HG03064 (cell line): ENCODE measurements at regions not wholly inside any gene's neighbourhood (a gene's known extent, or its start where the extent isn't known, plus 50 kb on each side); places are given as distances from the start of the nearest gene placed in this dataset.
A peak's percentile ranks its signal among the peaks of the same experiment; 100 is the strongest.
"Not testable (repeated sequence)": the region's sequence is repeated elsewhere in the genome, so short reads cannot be mapped to it uniquely, and the experiment has no call there.

Experiments
- ATAC-seq: cut with Tn5 transposase; IDR thresholded peaks from one replicate; pipeline ENCODE4 v1.9.1; 2021; ENCODE audit warnings: low read depth; ENCODE audit not compliant: unreplicated experiment

DNA sequence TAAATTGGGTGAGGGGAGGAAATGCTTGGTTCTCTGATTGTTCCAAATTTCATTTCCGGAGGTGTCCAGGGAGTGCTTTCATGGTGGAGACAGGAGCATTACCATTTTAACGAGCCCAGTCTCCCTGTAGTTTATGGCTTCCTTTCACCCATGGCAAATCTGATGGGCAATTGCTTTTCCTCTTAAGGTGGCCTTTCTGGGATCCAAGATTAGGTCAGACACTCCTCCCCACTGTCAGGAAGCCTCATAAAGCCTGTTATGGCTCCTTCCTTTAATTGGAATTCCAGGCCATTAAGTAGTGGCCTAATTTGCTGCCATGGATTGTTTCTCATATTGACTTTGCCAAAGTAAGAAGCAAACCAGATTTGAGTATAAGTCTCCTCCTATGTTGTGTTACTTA is 157.8 kb downstream of the PDCD6IP start:
- no peak for ATAC-seq

DNA sequence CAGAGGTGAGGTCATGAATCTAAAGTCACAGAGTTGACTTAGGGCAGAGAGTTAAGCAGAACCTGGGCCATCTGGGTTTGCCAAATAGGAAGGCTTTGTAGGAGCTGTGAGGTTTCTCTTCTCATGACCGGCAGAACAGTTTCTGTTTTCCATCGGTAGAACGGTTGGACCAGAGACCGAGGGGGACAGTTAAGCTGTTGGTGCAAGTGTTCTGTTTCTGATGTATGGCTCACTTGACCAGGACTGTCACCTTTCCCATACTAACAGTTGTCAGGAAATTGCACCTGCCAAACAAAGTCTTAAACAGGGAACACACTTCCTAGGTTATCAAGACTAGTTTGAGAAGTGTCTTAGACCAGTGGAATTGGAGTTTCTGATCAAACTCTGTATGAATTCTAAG is 158.3 kb downstream of the PDCD6IP start:
- no peak for ATAC-seq

DNA sequence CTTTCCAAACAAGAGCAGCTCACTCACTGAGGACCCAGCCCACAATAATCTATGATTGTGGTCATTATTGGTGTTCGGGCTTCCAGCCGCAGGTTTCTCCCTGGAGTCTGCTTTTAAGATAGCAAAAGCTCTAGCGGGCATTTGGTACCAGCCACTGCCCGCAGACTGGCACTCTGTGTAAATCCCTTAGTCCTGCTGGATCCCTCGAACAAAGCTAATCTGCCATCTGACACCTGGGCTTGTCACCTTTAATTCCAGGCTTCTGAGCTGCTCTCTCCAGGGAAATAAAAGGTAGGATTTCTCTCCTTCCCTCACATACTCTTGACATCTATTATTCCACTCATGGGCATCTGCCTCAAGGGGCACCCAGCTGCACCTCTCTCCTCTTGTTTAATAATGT is 158.7 kb downstream of the PDCD6IP start:
- no peak for ATAC-seq

DNA sequence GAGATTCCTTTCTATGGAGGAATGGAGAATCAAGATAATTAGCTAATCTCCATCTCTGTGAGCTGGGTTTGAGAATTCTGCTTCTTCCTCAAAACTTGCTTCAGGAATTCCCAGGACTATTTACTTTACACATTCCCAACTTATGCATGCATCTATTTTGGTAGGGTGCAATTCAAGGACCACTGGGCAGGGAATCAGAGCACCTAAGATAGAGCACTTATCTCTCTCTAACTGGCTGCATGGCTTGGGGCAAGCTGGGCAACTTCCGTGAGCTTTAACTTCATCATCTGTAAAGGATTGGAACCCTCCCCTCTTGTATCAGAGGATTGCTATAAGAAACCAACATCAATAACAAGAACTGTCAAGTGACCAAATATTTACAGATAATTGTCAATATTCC is 160.2 kb downstream of the PDCD6IP start:
- no peak for ATAC-seq

DNA sequence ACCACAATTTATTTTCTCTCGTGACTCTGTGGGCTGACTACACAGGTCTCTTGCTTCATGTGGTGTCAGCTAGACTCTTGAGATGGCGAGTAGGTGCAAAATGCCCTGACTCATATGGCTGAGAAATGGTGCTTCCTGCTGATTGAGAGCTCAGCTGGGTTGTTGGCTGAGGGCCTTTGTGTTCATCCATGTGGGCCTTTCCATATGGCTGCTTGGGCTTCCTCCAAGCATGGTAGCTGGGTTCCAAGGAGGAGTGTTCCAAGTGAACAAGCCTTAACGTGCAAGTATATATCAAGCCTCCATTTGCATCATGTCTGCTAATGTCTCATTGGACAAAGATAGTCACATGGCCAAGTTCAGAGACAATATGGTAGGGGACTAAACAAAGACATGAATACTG is 164.0 kb downstream of the PDCD6IP start:
- ATAC-seq: no peak

DNA sequence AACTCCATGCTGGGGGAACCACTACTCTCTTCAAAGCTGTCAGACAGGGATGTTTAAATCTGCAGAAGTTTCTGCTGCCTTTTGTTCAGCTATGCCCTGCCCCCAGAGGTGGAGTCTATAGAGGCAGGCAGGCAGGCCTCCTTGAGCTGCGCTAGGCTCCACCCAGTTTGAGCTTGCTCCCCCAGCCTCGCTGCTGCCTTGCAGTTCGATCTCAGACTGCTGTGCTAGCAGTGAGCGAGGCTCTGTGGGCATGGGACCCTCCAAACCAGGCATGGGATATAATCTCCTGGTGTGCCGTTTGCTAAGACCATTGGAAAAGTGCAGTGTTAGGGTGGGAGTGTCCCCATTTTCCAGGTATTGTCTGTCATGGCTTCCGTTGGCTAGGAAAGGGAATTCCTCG is 171.8 kb downstream of the PDCD6IP start:
- ATAC-seq: not testable (repeated sequence)

DNA sequence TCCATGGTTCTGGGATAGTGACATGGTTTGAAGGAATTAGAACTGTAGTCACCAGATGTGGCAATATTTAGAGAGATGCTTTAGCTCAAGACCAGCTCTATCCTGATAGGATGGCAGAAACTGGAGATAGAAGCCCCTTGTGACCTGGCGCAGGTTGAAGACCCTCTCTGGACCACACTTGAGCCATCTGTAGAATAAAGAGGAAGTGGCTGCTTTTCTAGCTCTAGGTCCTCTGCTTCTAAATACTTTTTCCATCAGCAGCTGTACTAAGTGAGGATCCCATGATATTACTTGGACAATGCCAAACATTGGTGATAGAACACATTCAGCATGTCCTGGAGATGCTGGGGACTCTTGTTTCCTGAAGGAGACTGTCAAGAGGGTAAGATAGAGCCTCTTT is 172.6 kb downstream of the PDCD6IP start:
- no peak for ATAC-seq

DNA sequence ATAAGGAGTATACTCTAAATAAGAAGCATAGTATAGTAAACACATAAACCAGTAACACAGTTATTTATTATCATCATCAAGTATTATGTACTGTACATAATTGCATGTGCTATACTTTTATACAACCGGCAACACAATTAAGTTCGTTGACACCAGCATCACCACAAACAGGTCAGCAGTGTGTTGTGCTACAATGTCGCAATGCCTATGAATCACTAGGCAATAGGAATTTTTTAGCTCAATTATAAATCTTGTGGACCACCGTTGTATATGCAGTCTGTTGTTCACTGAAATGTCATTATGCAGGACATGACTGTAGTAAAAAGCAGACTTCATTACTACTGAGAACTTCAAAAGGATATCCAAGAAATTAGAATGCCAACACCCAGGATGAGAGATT is 177.0 kb downstream of the PDCD6IP start:
- ATAC-seq: no peak

DNA sequence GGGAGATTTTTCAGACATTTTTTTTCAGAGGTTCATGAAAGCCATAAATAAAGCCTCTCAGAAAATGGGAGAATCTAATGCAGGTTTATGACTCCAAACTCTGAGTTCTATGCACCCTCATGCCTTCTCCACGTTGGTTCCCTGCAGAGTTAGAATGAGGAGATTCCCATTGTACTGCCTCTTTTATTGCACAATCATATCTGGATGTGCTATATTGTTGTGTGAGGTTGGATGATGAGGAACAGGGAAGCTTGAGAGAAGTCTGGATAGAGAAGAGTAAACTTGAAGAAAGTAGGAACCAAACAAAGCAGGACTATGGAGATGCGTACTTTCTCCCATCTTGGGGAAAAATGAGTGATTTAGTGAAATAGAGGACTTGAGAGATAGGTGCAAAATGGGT is 178.8 kb downstream of the PDCD6IP start:
- ATAC-seq: no peak

DNA sequence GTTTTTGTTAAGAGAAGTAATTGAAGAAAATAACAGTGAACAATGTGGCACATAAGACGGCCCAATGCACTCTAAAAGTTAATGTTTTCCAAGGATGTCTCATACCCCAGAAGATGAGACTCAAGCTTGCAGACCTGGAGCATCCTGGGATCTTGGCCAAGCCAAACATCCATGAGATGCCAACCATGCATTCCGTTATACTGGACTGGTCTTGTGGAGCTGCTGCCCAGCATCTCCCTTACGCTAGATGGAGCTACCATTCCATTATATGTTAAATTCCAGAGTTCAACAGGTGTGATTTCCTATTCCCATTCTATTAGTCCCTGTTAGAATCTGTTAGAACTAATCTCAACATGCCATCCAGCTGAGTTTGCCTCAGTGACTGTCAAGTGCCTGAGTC is 181.8 kb downstream of the PDCD6IP start:
- ATAC-seq: no peak

DNA sequence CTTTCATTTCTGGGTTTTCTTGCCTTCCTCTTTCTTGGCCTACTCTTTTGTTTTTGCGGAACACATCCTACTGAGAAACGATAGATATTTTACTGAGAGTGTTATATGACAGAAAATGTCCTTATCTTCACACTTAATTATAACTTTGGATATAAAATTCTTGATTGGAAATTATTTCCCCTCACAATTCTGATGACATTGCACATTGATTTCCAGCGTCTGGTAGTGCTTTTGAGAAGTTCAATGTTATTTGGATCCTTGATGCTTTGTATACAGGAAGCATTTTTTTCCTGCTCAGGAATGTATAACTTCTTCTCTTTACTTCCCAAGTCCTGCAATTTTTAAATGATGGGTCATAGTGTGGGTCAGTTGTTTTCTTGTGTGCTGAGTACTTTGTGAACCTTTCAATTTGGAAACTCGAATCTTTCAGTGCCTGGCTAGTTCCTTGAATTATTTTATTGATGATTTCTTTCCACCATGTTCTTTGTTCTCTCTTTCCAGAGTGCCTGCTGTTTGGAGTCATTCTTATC is 183.9 kb downstream of the PDCD6IP start:
- ATAC-seq: no peak

DNA sequence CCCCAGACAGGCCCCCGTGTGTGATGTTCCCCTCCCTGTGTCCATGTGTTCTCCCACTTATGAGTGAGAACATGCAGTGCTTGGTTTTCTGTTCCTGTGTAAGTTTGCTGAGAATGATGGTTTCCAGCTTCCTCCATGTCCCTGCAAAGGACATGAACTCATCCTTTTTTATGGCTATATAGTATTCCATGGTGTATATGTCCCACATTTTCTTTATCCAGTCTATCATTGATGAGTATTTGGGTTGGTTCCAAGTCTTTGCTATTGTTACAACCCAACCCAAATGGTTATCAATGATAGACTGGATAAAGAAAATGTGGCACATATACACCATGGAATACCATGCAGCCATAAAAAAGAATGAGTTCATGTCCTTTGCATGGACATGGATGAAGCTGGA is 184.5 kb downstream of the PDCD6IP start:
- not testable (repeated sequence) for ATAC-seq

DNA sequence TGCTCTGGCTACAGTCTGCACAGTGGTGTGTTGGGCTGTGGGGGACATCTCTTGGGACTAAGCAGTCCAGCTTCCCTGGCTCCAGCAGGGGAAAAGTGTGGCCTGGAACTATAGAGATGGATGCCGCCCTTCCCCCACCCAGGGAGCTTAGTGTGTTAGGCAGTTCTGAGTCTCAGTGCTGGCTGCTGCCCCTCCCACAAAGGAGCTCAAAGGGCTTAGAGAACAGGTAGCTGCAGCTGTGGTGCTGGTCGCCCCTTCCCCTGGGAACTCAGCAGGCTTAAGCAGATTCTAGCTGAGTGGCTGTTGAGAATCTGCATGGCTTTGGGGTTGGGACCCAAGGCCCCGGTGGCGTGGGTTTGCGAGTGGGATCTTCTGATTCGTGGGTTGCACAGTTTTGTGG is 190.8 kb downstream of the PDCD6IP start:
- ATAC-seq: no peak

DNA sequence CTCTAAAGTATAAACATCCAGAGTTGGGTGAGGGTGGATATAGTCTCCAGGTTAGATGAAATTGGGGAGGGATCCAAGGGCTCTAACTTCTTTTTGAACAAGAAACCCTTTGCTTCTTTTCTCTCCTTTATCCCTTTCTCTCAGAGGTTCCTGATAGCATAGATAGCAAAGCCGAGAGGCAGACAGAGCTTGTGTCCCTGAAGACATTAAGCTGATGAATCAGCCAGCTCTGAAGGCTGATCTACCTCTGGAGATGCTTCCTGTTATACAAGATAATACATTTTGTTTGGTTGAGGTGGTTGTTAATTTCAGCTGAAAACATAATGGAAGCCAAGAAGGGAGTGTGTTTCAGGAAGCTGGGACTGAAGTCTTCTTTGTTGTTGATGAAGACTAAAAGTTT is 193.2 kb downstream of the PDCD6IP start:
- ATAC-seq: no peak

DNA sequence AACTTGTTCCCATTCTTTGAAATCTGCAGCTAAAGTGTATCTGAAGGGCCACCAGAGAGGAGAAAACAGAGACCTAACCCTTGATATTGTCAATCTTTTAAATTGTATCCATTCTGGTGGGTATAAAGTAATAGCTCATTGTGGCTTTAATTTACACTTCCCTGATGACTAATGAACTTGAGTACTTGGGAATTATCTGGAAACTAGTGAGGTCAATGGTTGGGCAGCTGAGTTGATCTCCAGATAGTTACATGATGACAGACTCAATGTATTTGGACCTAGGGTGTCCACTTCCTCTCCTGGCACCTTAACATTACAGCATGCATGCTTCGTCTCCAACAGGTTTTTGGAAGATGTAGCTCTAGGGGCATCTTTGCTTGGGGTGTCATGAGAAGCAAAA is 195.2 kb downstream of the PDCD6IP start:
- ATAC-seq: no peak

DNA sequence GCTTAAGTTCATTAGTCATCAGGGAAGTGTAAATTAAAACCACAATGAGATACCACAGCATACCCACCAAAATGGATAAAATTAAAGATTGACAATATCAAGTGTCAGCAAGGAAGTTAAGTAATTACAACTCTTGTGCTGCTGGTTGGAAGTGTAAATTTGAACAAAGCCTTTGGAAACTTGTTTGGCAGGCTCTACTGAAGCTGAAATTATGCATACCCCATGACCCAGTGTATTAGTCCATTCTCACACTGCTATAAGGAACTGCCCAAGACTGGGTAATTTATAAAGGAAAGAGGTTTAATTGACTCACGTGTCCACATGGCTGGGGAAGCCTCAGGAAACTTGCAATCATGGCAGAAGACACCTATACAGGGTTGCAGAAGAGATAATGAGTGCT is 196.1 kb downstream of the PDCD6IP start:
- no peak for ATAC-seq

DNA sequence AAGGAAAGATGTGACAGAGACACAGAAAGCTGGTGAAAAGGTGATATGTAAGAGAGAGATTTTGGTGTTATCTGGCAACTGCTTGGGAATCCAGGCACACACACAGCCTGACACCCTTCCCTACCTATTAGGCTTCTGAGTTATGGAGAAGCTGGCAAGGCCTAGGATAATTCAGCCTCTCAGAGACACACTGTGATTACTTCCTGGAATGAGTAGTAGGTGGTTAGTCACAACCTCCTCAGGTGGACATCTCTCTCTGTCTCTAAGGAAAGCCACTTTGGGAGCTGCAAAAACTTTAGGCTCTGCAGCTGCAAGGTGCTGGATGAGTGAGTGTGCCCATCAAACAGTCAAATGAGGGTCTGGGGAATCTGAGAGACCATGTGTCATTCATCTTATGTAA is 201.9 kb downstream of the PDCD6IP start:
- ATAC-seq: no peak

DNA sequence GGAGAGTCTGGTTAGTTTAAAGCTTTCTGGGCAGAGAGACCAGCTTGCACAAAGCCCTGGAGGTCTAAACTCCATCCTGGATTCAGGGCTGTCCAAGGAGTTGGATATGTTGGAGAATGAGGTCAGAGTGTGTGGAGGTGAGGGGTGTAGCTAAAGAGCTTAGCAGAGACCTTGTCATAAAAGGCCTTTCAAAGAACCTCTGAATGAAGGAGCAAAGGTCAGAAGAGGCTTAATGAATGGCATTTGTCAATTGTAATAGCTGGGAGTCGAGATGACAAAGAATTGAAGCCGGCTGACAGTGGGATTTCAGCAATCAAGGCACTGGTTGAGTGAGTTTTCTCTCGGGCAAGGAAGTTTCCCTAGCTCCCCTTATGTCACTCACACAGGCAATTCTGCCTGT is 202.6 kb downstream of the PDCD6IP start:
- ATAC-seq: no peak

DNA sequence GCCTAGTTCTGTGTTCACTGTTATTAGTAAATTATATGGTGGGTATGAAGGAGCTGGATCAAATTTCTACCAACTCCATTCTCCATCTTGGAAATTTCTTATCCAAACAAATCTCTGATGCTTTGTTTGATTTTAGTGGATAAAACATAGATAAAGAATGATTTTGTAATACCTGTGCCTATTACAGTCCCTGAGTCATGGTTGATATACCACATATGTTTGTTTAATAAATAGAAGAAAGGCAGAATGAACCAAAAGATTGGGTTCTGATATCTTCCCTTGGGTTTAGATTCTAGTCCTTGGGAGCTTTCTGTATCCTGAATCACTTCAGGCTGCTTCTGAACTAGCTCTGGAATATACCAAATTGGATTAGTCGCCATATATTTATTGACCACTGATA is 203.6 kb downstream of the PDCD6IP start:
- ATAC-seq: no peak

DNA sequence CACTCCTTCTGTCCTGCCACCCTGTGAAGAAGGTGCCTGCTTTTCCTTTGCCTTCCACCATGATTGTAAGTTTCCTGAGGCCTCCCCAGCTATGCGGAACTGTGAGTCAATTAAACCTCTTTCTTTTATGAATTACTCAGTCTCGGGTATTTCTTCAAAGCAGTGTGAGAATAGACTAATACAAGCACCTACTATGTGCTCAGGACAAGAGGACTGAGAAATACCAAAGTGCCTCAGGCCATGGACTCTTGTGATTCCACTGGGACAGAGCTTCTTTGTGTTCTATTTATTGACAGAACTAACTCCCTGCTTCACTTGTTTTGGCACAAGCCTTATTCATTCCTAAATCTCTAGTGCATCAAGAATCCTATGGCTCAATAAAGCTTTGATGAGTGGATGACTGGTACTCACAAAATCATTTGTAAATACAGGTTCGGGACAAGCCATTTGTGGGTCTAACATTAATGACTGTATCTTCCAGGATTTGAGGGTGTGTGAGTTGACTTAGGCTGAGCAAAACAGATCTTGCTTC is 204.2 kb downstream of the PDCD6IP start:
- no peak for ATAC-seq

DNA sequence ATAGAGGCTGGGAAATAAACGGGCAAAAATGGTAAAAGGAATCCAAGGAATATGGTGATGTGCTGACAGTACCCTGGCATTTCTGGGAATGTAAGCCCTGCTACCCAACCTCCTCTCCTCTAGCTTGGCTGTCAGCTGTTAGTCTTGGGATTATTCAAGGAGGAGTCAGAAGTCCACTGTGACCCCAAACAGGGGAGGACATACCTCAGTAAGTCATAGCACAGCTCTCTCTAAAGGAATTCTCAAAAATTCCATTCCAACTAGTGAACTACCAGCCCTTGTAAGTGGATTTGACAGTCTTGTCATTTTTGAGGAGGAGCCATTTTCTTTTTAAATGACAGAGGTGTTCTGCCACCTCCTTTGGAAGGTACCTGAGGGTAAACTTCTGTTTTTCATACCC is 207.5 kb downstream of the PDCD6IP start:
- ATAC-seq: no peak

DNA sequence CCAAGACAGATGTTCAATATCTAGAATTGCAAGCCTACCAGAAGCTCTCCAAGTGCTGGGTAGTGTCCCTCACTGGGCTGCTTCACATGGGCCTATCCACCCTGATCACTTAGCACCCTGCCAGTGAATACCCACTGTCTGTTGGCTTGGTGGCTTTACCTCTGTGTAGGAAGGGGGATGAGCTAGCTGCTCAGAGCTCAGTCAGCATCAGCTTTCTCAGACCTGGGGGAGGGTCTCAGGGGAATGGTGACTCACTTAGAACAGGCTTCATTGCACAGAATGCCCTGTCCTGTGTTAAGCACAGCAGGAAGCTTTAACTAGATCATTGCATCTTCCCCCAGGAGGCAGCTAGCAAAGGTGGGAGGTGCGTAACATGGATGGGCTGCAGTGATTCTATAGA is 209.8 kb downstream of the PDCD6IP start:
- ATAC-seq: peak; percentile 42
